SK-N-SH (cell line): ENCODE measurements at regions not wholly inside any gene's neighbourhood (a gene's known extent, or its start where the extent isn't known, plus 50 kb on each side); places are given as distances from the start of the nearest gene placed in this dataset.

Source experiments
- CTCF ChIA-PET: fragments of 300-600, 350-600 bp; formaldehyde crosslinking; extraction: SDS; loops from one replicate; lab custom pipeline; 2021; lab: Yijun Ruan, JAX
- POLR2A ChIA-PET: fragments of 350-600 bp; sonication (Branson Sonifier 250); formaldehyde crosslinking; extraction: SDS; loops from one replicate; lab custom pipeline; 2020; ENCODE audit warnings: antibody characterized with exemption, inconsistent platforms; lab: Yijun Ruan, JAX
- DNase-seq: peaks from one replicate; pipeline ENCODE4 v3.0.0; 2012
- H2AFZ ChIP-seq: fragments of 200-600 bp; sonication (generic); 2 replicates; pipeline ENCODE4 v1.8.1; 2016; ENCODE audit warnings: antibody characterized with exemption, mild to moderate bottlenecking, low read depth
- H3F3A ChIP-seq: fragments of 200-600 bp; sonication (generic); replicated peaks from 2 replicates; pipeline ENCODE3; 2016; ENCODE audit warnings: antibody characterized with exemption, mild to moderate bottlenecking; ENCODE audit not compliant: insufficient read depth
- H3K27ac ChIP-seq, 2 experiments: fragments of 200-500 bp in 1 of 2; fragments of 200-600 bp in 1 of 2; sonication (Bioruptor generic) in 1 of 2; sonication (generic), shearing (Covaris generic) in 1 of 2; 2 replicates each; pipeline versions ENCODE4 v1.5.1 to v1.6.1; 2014 to 2016; ENCODE audit warnings: low read depth in 2 of 2, inconsistent platforms in 1 of 2, low read length in 1 of 2, mild to moderate bottlenecking in 1 of 2, mixed read lengths in 1 of 2
- H3K27me3 ChIP-seq: fragments of 200-600 bp; sonication (generic), shearing (Covaris generic); 2 replicates; pipeline ENCODE4 v1.6.1; 2016; ENCODE audit warnings: mixed run types; ENCODE audit not compliant: insufficient read depth
- H3K36me3 ChIP-seq, 2 experiments: fragments of 200-500 bp in 1 of 2; fragments of 200-600 bp in 1 of 2; sonication (Bioruptor generic) in 1 of 2; sonication (generic) in 1 of 2; replicated peaks in 1 of 2; 2 replicates each; pipeline versions ENCODE3 to v1.5.1; 2014 to 2016; ENCODE audit warnings: low read length in 1 of 2, mild to moderate bottlenecking in 1 of 2; ENCODE audit not compliant: insufficient read depth in 2 of 2, control insufficient read depth in 1 of 2
- H3K4me1 ChIP-seq, 2 experiments: fragments of 200-500 bp in 1 of 2; fragments of 200-600 bp in 1 of 2; sonication (Bioruptor generic) in 1 of 2; sonication (generic), shearing (Covaris generic) in 1 of 2; 2 replicates each; pipeline versions ENCODE4 v1.5.1 to v1.6.1; 2014 to 2016; ENCODE audit warnings: low read depth in 1 of 2, low read length in 1 of 2, mixed run types in 1 of 2; ENCODE audit not compliant: insufficient read depth in 2 of 2, control insufficient read depth in 1 of 2
- H3K4me2 ChIP-seq: fragments of 200-600 bp; sonication (generic), shearing (Covaris generic); 2 replicates; pipeline ENCODE4 v1.6.1; 2017; ENCODE audit warnings: mixed run types
- H3K4me3 ChIP-seq, 2 experiments: fragments of 200-500 bp in 1 of 2; fragments of 200-600 bp in 1 of 2; sonication (Bioruptor generic) in 1 of 2; sonication (generic), shearing (Covaris generic) in 1 of 2; 2 replicates each; pipeline versions ENCODE4 v1.5.1 to v1.8.1; 2014 to 2016; ENCODE audit warnings: low read depth in 2 of 2, inconsistent platforms in 1 of 2, low read length in 1 of 2, mild to moderate bottlenecking in 1 of 2, mixed read lengths in 1 of 2, moderate library complexity in 1 of 2
- H3K79me2 ChIP-seq: fragments of 200-600 bp; sonication (generic); 2 replicates; pipeline ENCODE4 v1.8.1; 2017; ENCODE audit warnings: mild to moderate bottlenecking; ENCODE audit not compliant: insufficient read depth
- H3K9ac ChIP-seq: fragments of 200-600 bp; sonication (generic); 2 replicates; pipeline ENCODE4 v1.6.1; 2017; ENCODE audit warnings: mixed run types
- H3K9me2 ChIP-seq: fragments of 200-600 bp; sonication (generic); 2 replicates; pipeline ENCODE4 v1.6.1; 2017; ENCODE audit warnings: mixed run types
- H3K9me3 ChIP-seq: fragments of 200-600 bp; sonication (generic); 2 replicates; pipeline ENCODE4 v1.6.1; 2017; ENCODE audit warnings: mixed run types, mild to moderate bottlenecking, moderate library complexity
- H4K20me1 ChIP-seq: fragments of 200-600 bp; sonication (generic); 2 replicates; pipeline ENCODE4 v1.6.1; 2017; ENCODE audit warnings: mild to moderate bottlenecking, mixed run types; ENCODE audit not compliant: insufficient read depth
- EZH2phosphoT487 ChIP-seq: fragments of 200-600 bp; sonication (generic); IDR thresholded peaks from 2 replicates; pipeline ENCODE4 v1.6.1; 2017; ENCODE audit warnings: low read depth, mixed run types, mild to moderate bottlenecking, antibody characterized with exemption, moderate library complexity, borderline replicate concordance
- FOSL2 ChIP-seq: IDR thresholded peaks from 2 replicates; pipeline ENCODE4 v1.4.0; 2012; ENCODE audit warnings: low read depth, mild to moderate bottlenecking, moderate library complexity, borderline replicate concordance
- FOXM1 ChIP-seq: IDR thresholded peaks from 2 replicates; pipeline ENCODE4 v1.4.0; 2012; ENCODE audit warnings: low read depth, mild to moderate bottlenecking
- JUND ChIP-seq: IDR thresholded peaks from 2 replicates; pipeline ENCODE4 v1.4.0; 2012
- MEF2A ChIP-seq: IDR thresholded peaks from 2 replicates; pipeline ENCODE4 v1.4.0; 2012; ENCODE audit warnings: low read depth, borderline replicate concordance
- NRF1 ChIP-seq: IDR thresholded peaks from 2 replicates; pipeline ENCODE4 v1.6.1; 2012; ENCODE audit warnings: low read depth, mild to moderate bottlenecking, low read length
- POLR2AphosphoS5 ChIP-seq: IDR thresholded peaks from 2 replicates; pipeline ENCODE4 v1.6.1; 2012; ENCODE audit warnings: low read depth, low read length
- RCOR1 ChIP-seq: fragments of 150-350 bp; IDR thresholded peaks from 2 replicates; pipeline ENCODE4 v1.6.1; 2017; ENCODE audit warnings: antibody characterized with exemption, low read length
- SIN3A ChIP-seq: IDR thresholded peaks from 2 replicates; pipeline ENCODE4 v1.6.1; 2012; ENCODE audit warnings: low read depth, mild to moderate bottlenecking, low read length, moderate library complexity, borderline replicate concordance
- SMC3 ChIP-seq: IDR thresholded peaks from 2 replicates; pipeline ENCODE4 v1.6.1; 2012; ENCODE audit warnings: low read depth, low read length, improper control_type of control experiment
- TCF12 ChIP-seq: IDR thresholded peaks from 2 replicates; pipeline ENCODE4 v1.4.0; 2012
- WGBS: methylation state at CpG from one replicate; pipeline ENCODE4 v1.1.6; 2017; ENCODE audit warnings: low lambda C conversion rate; 5-methylcytosine and 5-hydroxymethylcytosine counted together
- TF ChIP-seq, protein P1 (sequence below): fragments of 150-350 bp; IDR thresholded peaks from 2 replicates; pipeline ENCODE4 v1.6.1; 2017; ENCODE audit warnings: antibody characterized with exemption, low read length, low read depth, borderline replicate concordance
- TF ChIP-seq, protein P2 (sequence below): IDR thresholded peaks from 2 replicates; pipeline ENCODE4 v1.6.1; 2012; ENCODE audit warnings: mild to moderate bottlenecking, low read depth, low read length, moderate library complexity
- TF ChIP-seq, protein P3 (sequence below): IDR thresholded peaks from 2 replicates; pipeline ENCODE4; 2012

DNA sequence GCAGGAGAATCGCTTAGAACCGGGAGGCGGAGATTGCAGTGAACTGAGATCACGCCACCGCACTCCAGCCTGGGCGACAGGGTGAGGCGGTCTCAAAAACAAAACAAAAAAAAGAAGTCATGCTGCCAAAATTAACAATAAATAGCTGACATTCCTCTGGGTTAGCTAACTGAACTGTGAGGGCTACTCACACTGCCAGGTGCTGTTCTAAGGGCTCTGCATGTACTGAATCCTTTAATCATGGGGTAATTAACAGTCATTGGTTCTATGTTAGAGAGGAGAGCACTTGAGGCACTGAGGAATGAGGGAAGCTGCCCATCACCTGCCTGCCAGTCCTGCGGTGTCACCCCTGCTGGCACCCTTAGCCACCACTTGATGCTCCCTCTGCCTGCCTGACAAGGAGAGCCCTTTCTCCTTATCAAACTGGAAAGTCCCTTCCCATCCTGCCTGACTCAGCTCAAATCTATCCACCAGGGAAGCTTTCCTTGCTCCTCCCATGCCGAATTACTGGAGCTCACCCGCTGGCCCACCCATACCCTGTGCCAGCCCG is 73.0 kb upstream of the RIOK3 start:
- Histone ChIP-seq H3K4me1 (peaks cover 0 to 30% of the 10 kb centered on the region in 2 experiments; a peak in 1 of 4 replicates), H3K9me2 (no peaks in the 10 kb centered on the region), H4K20me1 (no peaks in the 10 kb centered on the region), H3K27me3 (no peaks in the 10 kb centered on the region), H3K4me2 (no peak overlapping the region), H3K4me3 (no peak overlapping the region), H3K9ac (no peak overlapping the region), H2AFZ (no peak overlapping the region), H3F3A (peaks cover 22% of the 10 kb centered on the region), H3K79me2 (no peaks in the 10 kb centered on the region), H3K9me3 (no peaks in the 10 kb centered on the region), H3K27ac (no peak overlapping the region), H3K36me3 (no peaks in the 10 kb centered on the region)
- ChIA-PET POLR2A (no interaction called here), CTCF (interaction anchor here (0.8 to 7.0 kb wide), 9 partner anchors 14 to 349 kb away, joined by 3 to 149 read pairs (median 4); partner anchors contain the start of gene CABLES1)
- no peak for DNase-seq
- WGBS: 85% methylated on average over 11 of the region's 11 CpGs
- TF ChIP-seq FOSL2 (no peak), EZH2phosphoT487 (no peak), JUND (no peak)

DNA sequence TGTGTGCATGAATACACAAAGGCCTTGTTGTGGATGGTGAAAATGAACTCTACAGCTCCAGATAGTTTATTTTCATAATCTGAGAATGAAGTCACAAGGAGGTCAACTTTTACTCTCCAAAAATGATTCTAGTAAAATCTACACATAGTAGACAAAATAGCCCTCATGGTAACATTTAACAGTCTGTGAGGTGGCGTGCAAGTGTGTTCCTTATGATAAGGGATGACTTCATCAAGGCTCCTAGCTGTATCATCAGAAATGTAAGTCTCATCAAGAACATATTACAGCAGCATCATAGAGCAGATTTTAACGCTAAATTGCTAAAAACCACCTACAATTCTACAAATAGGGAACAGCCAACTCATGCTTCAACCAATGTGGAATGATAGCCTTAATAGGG is 72.3 kb upstream of the RIOK3 start:
- H3K79me2 ChIP-seq: no peaks in the 10 kb centered on the region
- no peaks in the 10 kb centered on the region for H3K9me2 ChIP-seq
- no peak overlapping the region for H3K27ac ChIP-seq
- POLR2A ChIA-PET: no interaction called here
- CTCF ChIA-PET: interaction anchor here (0.8 to 7.0 kb wide), 3 partner anchors 120 to 350 kb away, joined by 3 to 149 read pairs (median 17); partner anchors contain the start of gene CABLES1
- no peak for TF ChIP-seq MEF2A
- TF ChIP-seq TCF12: no peak
- no peak for TF ChIP-seq RCOR1
- TF ChIP-seq SIN3A: no peak
- no peak for TF ChIP-seq SMC3
- TF ChIP-seq, protein P1, sequence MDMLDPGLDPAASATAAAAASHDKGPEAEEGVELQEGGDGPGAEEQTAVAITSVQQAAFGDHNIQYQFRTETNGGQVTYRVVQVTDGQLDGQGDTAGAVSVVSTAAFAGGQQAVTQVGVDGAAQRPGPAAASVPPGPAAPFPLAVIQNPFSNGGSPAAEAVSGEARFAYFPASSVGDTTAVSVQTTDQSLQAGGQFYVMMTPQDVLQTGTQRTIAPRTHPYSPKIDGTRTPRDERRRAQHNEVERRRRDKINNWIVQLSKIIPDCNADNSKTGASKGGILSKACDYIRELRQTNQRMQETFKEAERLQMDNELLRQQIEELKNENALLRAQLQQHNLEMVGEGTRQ: no peak
- no peak for TF ChIP-seq FOSL2
- TF ChIP-seq POLR2AphosphoS5: no peak
- TF ChIP-seq, protein P2, sequence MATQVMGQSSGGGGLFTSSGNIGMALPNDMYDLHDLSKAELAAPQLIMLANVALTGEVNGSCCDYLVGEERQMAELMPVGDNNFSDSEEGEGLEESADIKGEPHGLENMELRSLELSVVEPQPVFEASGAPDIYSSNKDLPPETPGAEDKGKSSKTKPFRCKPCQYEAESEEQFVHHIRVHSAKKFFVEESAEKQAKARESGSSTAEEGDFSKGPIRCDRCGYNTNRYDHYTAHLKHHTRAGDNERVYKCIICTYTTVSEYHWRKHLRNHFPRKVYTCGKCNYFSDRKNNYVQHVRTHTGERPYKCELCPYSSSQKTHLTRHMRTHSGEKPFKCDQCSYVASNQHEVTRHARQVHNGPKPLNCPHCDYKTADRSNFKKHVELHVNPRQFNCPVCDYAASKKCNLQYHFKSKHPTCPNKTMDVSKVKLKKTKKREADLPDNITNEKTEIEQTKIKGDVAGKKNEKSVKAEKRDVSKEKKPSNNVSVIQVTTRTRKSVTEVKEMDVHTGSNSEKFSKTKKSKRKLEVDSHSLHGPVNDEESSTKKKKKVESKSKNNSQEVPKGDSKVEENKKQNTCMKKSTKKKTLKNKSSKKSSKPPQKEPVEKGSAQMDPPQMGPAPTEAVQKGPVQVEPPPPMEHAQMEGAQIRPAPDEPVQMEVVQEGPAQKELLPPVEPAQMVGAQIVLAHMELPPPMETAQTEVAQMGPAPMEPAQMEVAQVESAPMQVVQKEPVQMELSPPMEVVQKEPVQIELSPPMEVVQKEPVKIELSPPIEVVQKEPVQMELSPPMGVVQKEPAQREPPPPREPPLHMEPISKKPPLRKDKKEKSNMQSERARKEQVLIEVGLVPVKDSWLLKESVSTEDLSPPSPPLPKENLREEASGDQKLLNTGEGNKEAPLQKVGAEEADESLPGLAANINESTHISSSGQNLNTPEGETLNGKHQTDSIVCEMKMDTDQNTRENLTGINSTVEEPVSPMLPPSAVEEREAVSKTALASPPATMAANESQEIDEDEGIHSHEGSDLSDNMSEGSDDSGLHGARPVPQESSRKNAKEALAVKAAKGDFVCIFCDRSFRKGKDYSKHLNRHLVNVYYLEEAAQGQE: no peak
- no peak for TF ChIP-seq FOXM1
- TF ChIP-seq NRF1: no peak
- TF ChIP-seq, protein P3, sequence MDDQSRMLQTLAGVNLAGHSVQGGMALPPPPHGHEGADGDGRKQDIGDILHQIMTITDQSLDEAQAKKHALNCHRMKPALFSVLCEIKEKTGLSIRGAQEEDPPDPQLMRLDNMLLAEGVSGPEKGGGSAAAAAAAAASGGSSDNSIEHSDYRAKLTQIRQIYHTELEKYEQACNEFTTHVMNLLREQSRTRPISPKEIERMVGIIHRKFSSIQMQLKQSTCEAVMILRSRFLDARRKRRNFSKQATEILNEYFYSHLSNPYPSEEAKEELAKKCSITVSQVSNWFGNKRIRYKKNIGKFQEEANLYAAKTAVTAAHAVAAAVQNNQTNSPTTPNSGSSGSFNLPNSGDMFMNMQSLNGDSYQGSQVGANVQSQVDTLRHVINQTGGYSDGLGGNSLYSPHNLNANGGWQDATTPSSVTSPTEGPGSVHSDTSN: no peak
- H3F3A ChIP-seq: peaks cover 22% of the 10 kb centered on the region
- H2AFZ ChIP-seq: no peak overlapping the region
- no peak overlapping the region for H3K4me2 ChIP-seq
- no peaks in the 10 kb centered on the region for H4K20me1 ChIP-seq
- no peaks in the 10 kb centered on the region for H3K36me3 ChIP-seq
- DNase-seq: no peak
- no peak overlapping the region for H3K9ac ChIP-seq
- no peak overlapping the region for H3K4me3 ChIP-seq
- H3K27me3 ChIP-seq: no peaks in the 10 kb centered on the region
- H3K9me3 ChIP-seq: no peaks in the 10 kb centered on the region
- WGBS: 97% methylated on average over 2 of the region's 2 CpGs
- peaks cover 0 to 30% of the 10 kb centered on the region in 2 experiments; a peak in 1 of 4 replicates for H3K4me1 ChIP-seq
